CD4-positive, alpha-beta T cell (primary cell): ENCODE measurements at regions not wholly inside any gene's neighbourhood (a gene's known extent, or its start where the extent isn't known, plus 50 kb on each side); places are given as distances from the start of the nearest gene placed in this dataset.

Experiments used
- ATAC-seq: fragments of 200-7000 bp; cut with Tn5 transposase; one replicate; pipeline ENCODE4 v1.10.0; 2022; ENCODE audit warnings: mild to moderate bottlenecking; ENCODE audit not compliant: poor library complexity
- CTCF ChIA-PET: fragments of 350-600 bp; sonication (Branson Sonifier 250); formaldehyde crosslinking; loops from one replicate; lab custom pipeline; 2021; ENCODE audit warnings: antibody characterized with exemption, inconsistent platforms; lab: Charles Lee
- POLR2A ChIA-PET: fragments of 350-600 bp; sonication (Branson Sonifier 250); formaldehyde crosslinking; loops from one replicate; lab custom pipeline; 2021; ENCODE audit warnings: antibody characterized with exemption, inconsistent platforms; lab: Charles Lee
- DNase-seq, 14 experiments: peaks; one replicate each; pipeline ENCODE4 v3.0.0-alpha.2; 2013 to 2020; ENCODE audit warnings: mixed read lengths in 2 of 14
- H3K27ac ChIP-seq, 2 donors: one replicate each; pipeline versions ENCODE4 v1.5.1 to v1.7.0; 2013; ENCODE audit warnings: low read length in 2 of 2, low read depth in 1 of 2, mild to moderate bottlenecking in 1 of 2
- H3K27me3 ChIP-seq, 2 experiments: 1 replicate in 1 of 2; 2 replicates in 1 of 2; pipeline versions ENCODE4 v1.6.1 to v1.7.0; 2013; ENCODE audit warnings: low read length in 2 of 2, control low read depth in 1 of 2, mild to moderate bottlenecking in 1 of 2, moderate library complexity in 1 of 2; ENCODE audit not compliant: insufficient read depth in 2 of 2, control insufficient read depth in 1 of 2
- H3K36me3 ChIP-seq: one replicate; pipeline ENCODE4 v1.6.1; 2013; ENCODE audit warnings: low read length, control low read depth; ENCODE audit not compliant: insufficient read depth
- H3K4me1 ChIP-seq: one replicate; pipeline ENCODE4 v1.6.1; 2013; ENCODE audit warnings: low read length, control low read depth; ENCODE audit not compliant: insufficient read depth
- H3K4me3 ChIP-seq: one replicate; pipeline ENCODE4 v1.5.1; 2013; ENCODE audit warnings: mild to moderate bottlenecking, low read length, moderate library complexity
- H3K9me3 ChIP-seq, 2 experiments: 1 replicate in 1 of 2; 2 replicates in 1 of 2; pipeline versions ENCODE4 v1.6.1 to v1.7.0; 2013; ENCODE audit warnings: low read length in 2 of 2, mild to moderate bottlenecking in 2 of 2, control low read depth in 1 of 2, moderate library complexity in 1 of 2; ENCODE audit not compliant: control insufficient read depth in 1 of 2, insufficient read depth in 1 of 2
- H3K27ac Mint-ChIP-seq: one replicate; pipeline ENCODE4 v1.8.0; 2020; ENCODE audit warnings: mixed read lengths
- H3K27me3 Mint-ChIP-seq: one replicate; pipeline ENCODE4 v1.8.0; 2021; ENCODE audit warnings: mixed read lengths
- H3K36me3 Mint-ChIP-seq: one replicate; pipeline ENCODE4 v1.8.0; 2021; ENCODE audit warnings: low read depth, mixed read lengths
- H3K4me1 Mint-ChIP-seq: one replicate; pipeline ENCODE4 v1.8.0; 2021; ENCODE audit warnings: low read depth, mixed read lengths
- H3K4me3 Mint-ChIP-seq: one replicate; pipeline ENCODE4 v1.8.0; 2020; ENCODE audit warnings: mild to moderate bottlenecking, mixed read lengths
- H3K9me3 Mint-ChIP-seq: one replicate; pipeline ENCODE4 v1.8.0; 2020; ENCODE audit warnings: mixed read lengths
- CTCF ChIP-seq: fragments of 200-600 bp; IDR thresholded peaks from one replicate; pipeline ENCODE4 v1.8.0; 2022; ENCODE audit warnings: antibody characterized with exemption, mild to moderate bottlenecking
- intact Hi-C, 2 experiments: fragments of 100-400 bp; cut with DNase I in 1 of 2; cut with micrococcal nuclease in 1 of 2; formaldehyde crosslinking; loops; one replicate each; pipeline versions ENCODE4 v1.15.1 to v1.9.0; 2023 to 2025; cut with DNase I, micrococcal nuclease

GRCh38 chr14:35993684-35993960 is 167.5 kb downstream of the BRMS1L start:
- H3K4me1 Mint-ChIP-seq = no peaks in the 10 kb centered on the region
- ChIA-PET CTCF (no interaction called here), POLR2A (no interaction called here)
- Histone ChIP-seq H3K4me3 (no peak overlapping the region), H3K4me1 (no peaks in the 10 kb centered on the region), H3K27me3 (peaks cover 0 to 3% of the 10 kb centered on the region in 2 experiments), H3K9me3 (no peaks in the 10 kb centered on the region), H3K36me3 (no peaks in the 10 kb centered on the region), H3K27ac (no peak overlapping the region)
- peaks cover 6% of the 10 kb centered on the region for H3K27me3 Mint-ChIP-seq
- no peak overlapping the region for H3K4me3 Mint-ChIP-seq
- no peaks in the 10 kb centered on the region for H3K9me3 Mint-ChIP-seq
- intact Hi-C loops = no loop called here
- ATAC-seq (no peak), DNase-seq (no peak)
- no peak overlapping the region for H3K27ac Mint-ChIP-seq
- no peak for TF ChIP-seq CTCF
- H3K36me3 Mint-ChIP-seq = no peaks in the 10 kb centered on the region

- DNase-seq (no peak), ATAC-seq (no peak)
- peaks cover 6% of the 10 kb centered on the region for H3K27me3 Mint-ChIP-seq
- no peak for TF ChIP-seq CTCF
- no peak overlapping the region for H3K4me3 Mint-ChIP-seq
- no peak overlapping the region for H3K27ac ChIP-seq
- H3K36me3 Mint-ChIP-seq = no peaks in the 10 kb centered on the region
- no peaks in the 10 kb centered on the region for H3K9me3 ChIP-seq
- CTCF ChIA-PET = no interaction called here
- H3K27me3 ChIP-seq = no peaks in the 10 kb centered on the region
- intact Hi-C loops = no loop called here
- no peaks in the 10 kb centered on the region for H3K4me1 Mint-ChIP-seq
- POLR2A ChIA-PET = no interaction called here
- H3K4me3 ChIP-seq = no peak overlapping the region
- H3K4me1 ChIP-seq = no peaks in the 10 kb centered on the region
- no peaks in the 10 kb centered on the region for H3K36me3 ChIP-seq
- H3K9me3 Mint-ChIP-seq = no peaks in the 10 kb centered on the region
- no peak overlapping the region for H3K27ac Mint-ChIP-seq
Measured at GRCh38 chr14:35992816-35993683, 166.9 kb downstream of the BRMS1L start.

GRCh38 chr14:35991356-35991755 is 165.2 kb downstream of the BRMS1L start:
- Histone ChIP-seq H3K4me3 (no peak overlapping the region), H3K36me3 (no peaks in the 10 kb centered on the region), H3K27ac (no peak overlapping the region), H3K9me3 (no peaks in the 10 kb centered on the region), H3K4me1 (no peaks in the 10 kb centered on the region), H3K27me3 (no peaks in the 10 kb centered on the region)
- no peaks in the 10 kb centered on the region for H3K36me3 Mint-ChIP-seq
- ATAC-seq (no peak), DNase-seq (no peak)
- POLR2A ChIA-PET = no interaction called here
- no peak overlapping the region for H3K4me3 Mint-ChIP-seq
- H3K27ac Mint-ChIP-seq = no peak overlapping the region
- H3K4me1 Mint-ChIP-seq = no peaks in the 10 kb centered on the region
- TF ChIP-seq CTCF = no peak
- CTCF ChIA-PET = no interaction called here
- peaks cover 6% of the 10 kb centered on the region for H3K27me3 Mint-ChIP-seq
- H3K9me3 Mint-ChIP-seq = no peaks in the 10 kb centered on the region
- intact Hi-C loops = no loop called here
